DND-41 (cell line): ENCODE measurements at regions not wholly inside any gene's neighbourhood (a gene's known extent, or its start where the extent isn't known, plus 50 kb on each side); places are given as distances from the start of the nearest gene placed in this dataset.

ENCODE experiments used
- CTCF ChIP-seq: IDR thresholded peaks from 2 replicates; pipeline ENCODE4 v1.5.1; 2012; ENCODE audit warnings: borderline replicate concordance, low read length, moderate library complexity, mild to moderate bottlenecking; ENCODE audit not compliant: poor library complexity, severe bottlenecking; ENCODE audit errors: extremely low read depth
- EZH2 ChIP-seq: IDR thresholded peaks from 3 replicates; pipeline ENCODE4 v1.6.1; 2012; ENCODE audit warnings: borderline replicate concordance, low read depth, mild to moderate bottlenecking, moderate library complexity, low read length, inconsistent platforms; ENCODE audit not compliant: severe bottlenecking

GRCh38 chr5:1745796-1746370 is 53.8 kb downstream of the MRPL36 start:
- TF ChIP-seq EZH2 (no peak), CTCF (no peak)
